WTC11 (cell line): ENCODE measurements at regions not wholly inside any gene's neighbourhood (a gene's known extent, or its start where the extent isn't known, plus 50 kb on each side); places are given as distances from the start of the nearest gene placed in this dataset.

Experiments used
- ATAC-seq: fragments of 200-7000 bp; cut with Tn5 transposase; 2 replicates; pipeline ENCODE4 v1.10.0; 2021; ENCODE audit warnings: mild to moderate bottlenecking, moderate library complexity
- CTCF ChIA-PET: fragments of 300-600 bp; sonication (Branson Sonifier 250); formaldehyde crosslinking; loops from one replicate; lab custom pipeline; 2021; ENCODE audit warnings: antibody characterized with exemption; lab: Charles Lee
- POLR2A ChIA-PET: fragments of 350-600 bp; sonication (Branson Sonifier 250); formaldehyde crosslinking; loops from one replicate; lab custom pipeline; 2021; ENCODE audit warnings: antibody characterized with exemption; lab: Charles Lee
- DNase-seq: peaks from one replicate; pipeline ENCODE4 v3.0.0; 2021; ENCODE audit warnings: low spot score
- H3K27ac Mint-ChIP-seq: 2 replicates; pipeline ENCODE4 v1.8.0; 2021; ENCODE audit warnings: mixed read lengths
- H3K27me3 Mint-ChIP-seq: 2 replicates; pipeline ENCODE4 v1.8.0; 2021; ENCODE audit warnings: low read depth, mild to moderate bottlenecking, moderate library complexity, mixed read lengths
- H3K36me3 Mint-ChIP-seq: 2 replicates; pipeline ENCODE4 v1.8.0; 2021; ENCODE audit warnings: mixed read lengths
- H3K4me1 Mint-ChIP-seq: 2 replicates; pipeline ENCODE4 v1.8.0; 2022; ENCODE audit warnings: mixed read lengths
- H3K4me3 Mint-ChIP-seq: 2 replicates; pipeline ENCODE4 v1.8.0; 2021; ENCODE audit warnings: mild to moderate bottlenecking, moderate library complexity, mixed read lengths
- H3K9me3 Mint-ChIP-seq: 2 replicates; pipeline ENCODE4 v1.8.0; 2021; ENCODE audit warnings: mixed read lengths
- ATF1 ChIP-seq: sonication (generic); formaldehyde crosslinking; IDR thresholded peaks from 2 replicates; pipeline ENCODE4 v1.8.1; 2023; ENCODE audit warnings: mild to moderate bottlenecking, moderate library complexity, missing genetic modification reagents
- CBFB ChIP-seq: sonication (generic); formaldehyde crosslinking; IDR thresholded peaks from 2 replicates; pipeline ENCODE4 v1.8.1; 2022; ENCODE audit warnings: mild to moderate bottlenecking, low read depth, missing genetic modification reagents
- E2F4 ChIP-seq: sonication (generic); formaldehyde crosslinking; IDR thresholded peaks from 2 replicates; pipeline ENCODE4 v1.8.1; 2022; ENCODE audit warnings: low read depth, mild to moderate bottlenecking, moderate library complexity, missing genetic modification reagents, borderline replicate concordance
- E2F5 ChIP-seq: sonication (generic); formaldehyde crosslinking; IDR thresholded peaks from 2 replicates; pipeline ENCODE4 v1.8.1; 2022; ENCODE audit warnings: mild to moderate bottlenecking, moderate library complexity, missing genetic modification reagents
- FOXK1 ChIP-seq: sonication (generic); formaldehyde crosslinking; IDR thresholded peaks from 2 replicates; pipeline ENCODE4 v1.8.0; 2022; ENCODE audit warnings: mild to moderate bottlenecking, moderate library complexity, missing genetic modification reagents
- GRHL2 ChIP-seq: fragments of 250-450 bp; sonication (Bioruptor Pico); IDR thresholded peaks from 2 replicates; pipeline ENCODE4 v1.8.0; 2022; ENCODE audit warnings: mild to moderate bottlenecking, moderate library complexity; ENCODE audit not compliant: insufficient replicate concordance, severe bottlenecking
- GTF2I ChIP-seq: fragments of 250-450 bp; sonication (Bioruptor Pico); conservative IDR thresholded peaks from 2 replicates; pipeline ENCODE4 v1.4.0; 2021; ENCODE audit warnings: mild to moderate bottlenecking
- MAX ChIP-seq: sonication (generic); formaldehyde crosslinking; IDR thresholded peaks from 2 replicates; pipeline ENCODE4 v1.8.0; 2022; ENCODE audit warnings: mild to moderate bottlenecking, missing genetic modification reagents
- MYBL2 ChIP-seq: sonication (generic); formaldehyde crosslinking; IDR thresholded peaks from 2 replicates; pipeline ENCODE4 v1.8.1; 2023; ENCODE audit warnings: mild to moderate bottlenecking, moderate library complexity, missing genetic modification reagents
- NFE2L1 ChIP-seq: sonication (generic); formaldehyde crosslinking; IDR thresholded peaks from 2 replicates; pipeline ENCODE4 v1.8.1; 2023; ENCODE audit warnings: missing genetic modification reagents
- NR1H2 ChIP-seq: sonication (generic); formaldehyde crosslinking; IDR thresholded peaks from 2 replicates; pipeline ENCODE4 v1.9.0; 2021; ENCODE audit warnings: mild to moderate bottlenecking, moderate library complexity, missing genetic modification reagents
- OVOL2 ChIP-seq: fragments of 250-450 bp; sonication (Bioruptor Pico); IDR thresholded peaks from 2 replicates; pipeline ENCODE4 v1.9.0; 2021; ENCODE audit warnings: mild to moderate bottlenecking, borderline replicate concordance
- PRDM15 ChIP-seq: sonication (generic); formaldehyde crosslinking; IDR thresholded peaks from 2 replicates; pipeline ENCODE4 v1.8.0; 2022; ENCODE audit warnings: missing genetic modification reagents
- RORB ChIP-seq: fragments of 250-450 bp; sonication (Bioruptor Pico); IDR thresholded peaks from 2 replicates; pipeline ENCODE4 v1.9.0; 2021; ENCODE audit warnings: mild to moderate bottlenecking
- SP1 ChIP-seq: sonication (generic); formaldehyde crosslinking; conservative IDR thresholded peaks from 2 replicates; pipeline ENCODE4 v1.8.1; 2022; ENCODE audit warnings: missing genetic modification reagents
- USF1 ChIP-seq: sonication (generic); formaldehyde crosslinking; IDR thresholded peaks from 2 replicates; pipeline ENCODE4 v1.8.0; 2022; ENCODE audit warnings: mild to moderate bottlenecking, missing genetic modification reagents
- USF2 ChIP-seq: sonication (generic); formaldehyde crosslinking; IDR thresholded peaks from 2 replicates; pipeline ENCODE4 v1.8.1; 2023; ENCODE audit warnings: mild to moderate bottlenecking, missing genetic modification reagents, moderate library complexity
- ZNF138 ChIP-seq: sonication (generic); formaldehyde crosslinking; conservative IDR thresholded peaks from 2 replicates; pipeline ENCODE4 v1.8.1; 2022; ENCODE audit warnings: mild to moderate bottlenecking, moderate library complexity, missing genetic modification reagents
- ZNF263 ChIP-seq: sonication (generic); formaldehyde crosslinking; IDR thresholded peaks from 2 replicates; pipeline ENCODE4 v1.8.1; 2022; ENCODE audit warnings: low read depth, mild to moderate bottlenecking, moderate library complexity, missing genetic modification reagents
- ZNF281 ChIP-seq: sonication (generic); formaldehyde crosslinking; IDR thresholded peaks from 2 replicates; pipeline ENCODE4 v1.8.0; 2023; ENCODE audit warnings: mild to moderate bottlenecking, missing genetic modification reagents
- ZNF423 ChIP-seq: fragments of 250-450 bp; sonication (Bioruptor Pico); IDR thresholded peaks from 2 replicates; pipeline ENCODE4 v2.1.2; 2022; ENCODE audit warnings: mild to moderate bottlenecking, moderate library complexity

- peak; percentile 84 for ATAC-seq
- Mint-ChIP-seq H3K4me3 (peak overlapping the region; percentile 48), H3K27me3 (peaks cover 36% of the 10 kb centered on the region), H3K27ac (peak overlapping the region; percentile 21; the same call in 1 of the 2 replicates)
- TF ChIP-seq ZNF263 (no peak), USF1 (CRISPR knock-in tag) (peak; percentile 47; the same call in 1 of the 2 replicates), GRHL2 (CRISPR knock-in tag) (no peak), SP1 (CRISPR knock-in tag) (0 out of 2 replicates have a peak, but pooled peaks have one; percentile 25), USF2 (CRISPR knock-in tag) (peak; percentile 44; the same call in 1 of the 2 replicates), ATF1 (CRISPR knock-in tag) (no peak), E2F4 (no peak), RORB (CRISPR knock-in tag) (no peak), MYBL2 (CRISPR knock-in tag) (no peak), NFE2L1 (CRISPR knock-in tag) (peak; percentile 40; the same call in 1 of the 2 replicates), FOXK1 (CRISPR knock-in tag) (0 out of 2 replicates have a peak, but pooled peaks have one; percentile 27), MAX (CRISPR knock-in tag) (peak; percentile 86), ZNF138 (CRISPR knock-in tag) (no peak), GTF2I (CRISPR knock-in tag) (no peak), OVOL2 (CRISPR knock-in tag) (no peak), ZNF281 (CRISPR knock-in tag) (no peak)
- TF ChIP-seq, all 79 proteins: peak for 6
- DNase-seq: peak; percentile 59
- POLR2A ChIA-PET: no interaction called here
- Mint-ChIP-seq H3K36me3 (no peaks in the 10 kb centered on the region), H3K9me3 (no peaks in the 10 kb centered on the region), H3K4me1 (peaks cover 36% of the 10 kb centered on the region)
- CTCF ChIA-PET: interaction anchor here (1.4 kb wide), 1 partner anchor 191 kb away, joined by 5 read pairs; no protein-coding TSS in a partner anchor
These were observed 195.6 kb upstream of the POU3F3 start for GRCh38 chr2:104658144-104658835.

GRCh38 chr2:104658904-104659591 is 194.9 kb upstream of the POU3F3 start:
- no peak overlapping the region for H3K27ac Mint-ChIP-seq
- ChIA-PET CTCF (interaction anchor here (0.8 to 1.2 kb wide), 3 partner anchors 74 to 191 kb away, joined by 3 to 5 read pairs (median 5); no protein-coding TSS in a partner anchor), POLR2A (interaction anchor here (0.5 kb wide), 1 partner anchor 20 kb away, joined by 3 read pairs; no protein-coding TSS in a partner anchor)
- H3K9me3 Mint-ChIP-seq: no peaks in the 10 kb centered on the region
- H3K4me1 Mint-ChIP-seq: peaks cover 36% of the 10 kb centered on the region
- no peaks in the 10 kb centered on the region for H3K36me3 Mint-ChIP-seq
- peak; percentile 44 for ATAC-seq
- H3K27me3 Mint-ChIP-seq: peaks cover 36% of the 10 kb centered on the region
- DNase-seq: peak; percentile 44
- H3K4me3 Mint-ChIP-seq: peak overlapping the region; percentile 48
- TF ChIP-seq E2F5 (CRISPR knock-in tag) (0 out of 2 replicates have a peak, but pooled peaks have one; percentile 40), ZNF423 (CRISPR knock-in tag) (peak; percentile 35; the same call in 1 of the 2 replicates), PRDM15 (CRISPR knock-in tag) (no peak), CBFB (CRISPR knock-in tag) (0 out of 2 replicates have a peak, but pooled peaks have one; percentile 40), NR1H2 (CRISPR knock-in tag) (no peak)
